Heart right ventricle (tissue), 16 donors: ENCODE measurements at regions not wholly inside any gene's neighbourhood (a gene's known extent, or its start where the extent isn't known, plus 50 kb on each side); places are given as distances from the start of the nearest gene placed in this dataset.
A peak's percentile ranks its signal among the peaks of the same experiment; 100 is the strongest.

Source experiments
- ATAC-seq, 8 donors: fragments of 200-7000 bp; cut with Tn5 transposase; one replicate each; pipeline ENCODE4 v1.9.1; 2020; ENCODE audit warnings: mild to moderate bottlenecking in 8 of 8, moderate library complexity in 8 of 8, moderate number of reproducible peaks in 1 of 8
- DNase-seq, 2 donors: peaks; one replicate each; pipeline ENCODE4 v3.0.0-alpha.2; 2020
- H3K27ac ChIP-seq, 10 donors: fragments of 200-600 bp; sonication (generic) in 2 of 10; one replicate each; pipeline versions ENCODE4 v1.5.0 to v1.8.0; 2020 to 2022; ENCODE audit warnings: mild to moderate bottlenecking in 3 of 10
- H3K27me3 ChIP-seq, 7 donors: fragments of 200-600 bp; one replicate each; pipeline ENCODE4 v1.8.0; 2021 to 2022; ENCODE audit warnings: mild to moderate bottlenecking in 2 of 7
- H3K36me3 ChIP-seq, 9 donors: fragments of 200-600 bp; sonication (generic) in 1 of 9; one replicate each; pipeline versions ENCODE4 v1.5.0 to v1.8.0; 2020 to 2022; ENCODE audit warnings: mild to moderate bottlenecking in 2 of 9
- H3K4me1 ChIP-seq, 9 donors: fragments of 200-600 bp; sonication (generic) in 1 of 9; one replicate each; pipeline versions ENCODE4 v1.5.0 to v1.8.0; 2020 to 2022; ENCODE audit warnings: mild to moderate bottlenecking in 4 of 9
- H3K4me3 ChIP-seq, 10 donors: fragments of 200-600 bp; sonication (generic) in 2 of 10; one replicate each; pipeline versions ENCODE4 v1.5.0 to v1.8.0; 2020 to 2022; ENCODE audit warnings: mild to moderate bottlenecking in 7 of 10, moderate library complexity in 2 of 10
- H3K9me3 ChIP-seq, 11 donors: fragments of 200-600 bp in 10 of 11; sonication (generic) in 2 of 11; one replicate each; pipeline versions ENCODE4 v1.5.0 to v1.8.0; 2013 to 2022; ENCODE audit warnings: mild to moderate bottlenecking in 2 of 11, control low read depth in 1 of 11, moderate library complexity in 1 of 11
- CTCF ChIP-seq, 9 donors: fragments of 200-600 bp; sonication (generic) in 2 of 9; IDR thresholded peaks; one replicate each; pipeline versions ENCODE4 v1.5.0 to v1.8.0; 2021 to 2022; ENCODE audit warnings: antibody characterized with exemption in 9 of 9, mild to moderate bottlenecking in 5 of 9, moderate library complexity in 1 of 9
- WGBS, 2 donors: extraction: QIAGEN DNeasy Blood & Tissue Kit; methylation state at CpG; one replicate each; pipeline ENCODE4 v1.1.7; 2013; ENCODE audit warnings: inconsistent platforms in 1 of 2; 5-methylcytosine and 5-hydroxymethylcytosine counted together
- intact Hi-C, 10 donors: fragments of 100-400 bp; cut with DNase I; formaldehyde crosslinking; loops; one replicate each; pipeline versions ENCODE4 v1.11.1 to v1.14.2; 2022
- donor health status: Arrhythmogenic right ventricular cardiomyopathy.
- donor health status: ischemic (EF 13 %, LVEDD 7.1; RV severe dilation, severe dysfunction).
- donor health status: healthy with polysubstance abuse.
- donor health status: DM: no; HTN: yes; CAD: no.
- donor health status: DM: no; HTN: no; CAD: no.
- donor health status: ischemic (EF 25% LVEDD 6.9; RV normal size, moderate dysfunction).
- donor health status: ischemic (EF 25% LVEDD 5.7; RV mildly dilated, moderate dysfunction).
- donor health status: healthy.
- donor health status: DM: yes; HTN: yes; CAD: no.
- donor health status: Ischemic cardiomyopathy.
- donor health status: ischemic (EF 35%, LVEDD 5.7; RV mildly dilated, moderate dysfunction).
- donor health status: nonischemic (EF 11% LVEDD 7.7; RV severe dilation, severe dysfunction).
- donor health status: DM: yes; HTN: yes; CAD: no.
- donor health status: PGD.
- donor health status: ischemic (EF 29% LVEDD 5.4; RV normal size, mild dysfunction).
- donor health status: nonischemic (EF 23%, LVEDD 6.1; RV moderate dilation, normal function).

DNA sequence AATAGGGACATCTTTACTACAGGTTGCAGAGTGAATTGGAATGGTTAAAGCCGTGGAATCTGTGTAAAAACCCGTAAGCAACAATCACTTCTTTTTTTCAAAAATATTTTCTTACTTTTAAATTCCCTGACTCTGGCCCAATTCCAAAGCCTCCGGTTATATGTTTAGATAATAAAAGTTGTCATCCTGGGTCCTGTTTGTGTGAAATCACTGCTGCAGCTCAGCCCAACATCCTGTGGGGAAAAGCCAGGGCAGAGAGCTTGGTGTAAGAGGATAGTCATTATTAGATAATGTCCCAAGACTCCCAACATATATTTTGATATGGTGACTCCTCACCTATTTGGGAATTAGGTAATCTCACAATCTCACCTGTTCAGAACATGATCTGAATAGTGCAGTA, 586.0 kb upstream of the BRINP1 start:
- Histone ChIP-seq H3K4me1 (peaks cover 0 to 6% (median 0%) of the 10 kb centered on the region in 9 donors), H3K27ac (no peak overlapping the region)

GRCh38 chr9:119951591-119951990, 582.4 kb upstream of the BRINP1 start:
- peaks cover 0 to 3% (median 0%) of the 10 kb centered on the region in 11 donors for H3K9me3 ChIP-seq
- peaks cover 0 to 9% (median 0%) of the 10 kb centered on the region in 9 donors for H3K4me1 ChIP-seq
- peak overlapping the region in 3 of 10 donors; percentile 19 to 72 (median 39) for H3K27ac ChIP-seq
- TF ChIP-seq CTCF (IDR thresholded peaks at IDR 0.05): no peak
- 82 to 90% methylated on average over 3 of the region's 3 CpGs for WGBS, 2 donors
- DNase-seq (no peak), ATAC-seq (peak in 1 of 8 donors; percentile 14)
- H3K4me3 ChIP-seq: no peak overlapping the region
- no peaks in the 10 kb centered on the region for H3K36me3 ChIP-seq
- peaks cover 0 to 4% (median 0%) of the 10 kb centered on the region in 7 donors for H3K27me3 ChIP-seq
- intact Hi-C loops: loop anchor here in 1 of 10 donors (10.0 kb wide), 1 partner anchor 393 kb away; no protein-coding TSS in a partner anchor

More for the DNA sequence above, 586.0 kb upstream of the BRINP1 start:
- no peaks in the 10 kb centered on the region for H3K36me3 ChIP-seq
- DNase-seq: no peak
- no peak for TF ChIP-seq CTCF (IDR thresholded peaks at IDR 0.05)
- peaks cover 0 to 5% (median 4%) of the 10 kb centered on the region in 7 donors for H3K27me3 ChIP-seq
- intact Hi-C loops: loop anchor here in 1 of 10 donors (10.0 kb wide), 1 partner anchor 390 kb away; no protein-coding TSS in a partner anchor
- peaks cover 0 to 3% (median 0%) of the 10 kb centered on the region in 11 donors for H3K9me3 ChIP-seq
- H3K4me3 ChIP-seq: no peak overlapping the region
- no peak for ATAC-seq
- WGBS, 2 donors: 57 to 60% methylated on average over 3 of the region's 3 CpGs

- ATAC-seq: peak in 7 of 8 donors; percentile 53 to 84 (median 68)
- no peaks in the 10 kb centered on the region for H3K36me3 ChIP-seq
- DNase-seq: no peak
- intact Hi-C loops: loop anchor here in 1 of 10 donors (10.0 kb wide), 1 partner anchor 394 kb away; no protein-coding TSS in a partner anchor
- peak overlapping the region in 3 of 10 donors; percentile 19 to 72 (median 39) for H3K27ac ChIP-seq
- TF ChIP-seq CTCF (IDR thresholded peaks at IDR 0.05): no peak
- H3K4me1 ChIP-seq: peaks cover 0 to 9% (median 0%) of the 10 kb centered on the region in 9 donors
- H3K4me3 ChIP-seq: no peak overlapping the region
- 51% methylated on average over 1 of the region's 1 CpG for WGBS, 2 donors
- H3K9me3 ChIP-seq: peaks cover 0 to 3% (median 0%) of the 10 kb centered on the region in 11 donors
- peaks cover 0 to 4% (median 0%) of the 10 kb centered on the region in 7 donors for H3K27me3 ChIP-seq
These were observed 581.9 kb upstream of the BRINP1 start for GRCh38 chr9:119951090-119951489.

- peaks cover 0 to 11% (median 0%) of the 10 kb centered on the region in 7 donors for H3K27me3 ChIP-seq
- 64 to 67% methylated on average over 7 of the region's 7 CpGs for WGBS, 2 donors
- ATAC-seq (no peak), DNase-seq (no peak)
- no peaks in the 10 kb centered on the region for H3K9me3 ChIP-seq
- H3K36me3 ChIP-seq: no peaks in the 10 kb centered on the region
- no peak overlapping the region for H3K27ac ChIP-seq
- intact Hi-C loops: loop anchor here in 1 of 10 donors (10.0 kb wide), 1 partner anchor 61 kb away; no protein-coding TSS in a partner anchor
- no peak for TF ChIP-seq CTCF (IDR thresholded peaks at IDR 0.05)
- H3K4me1 ChIP-seq: peaks cover 0 to 6% (median 0%) of the 10 kb centered on the region in 9 donors
- H3K4me3 ChIP-seq: no peak overlapping the region
These were observed 576.5 kb upstream of the BRINP1 start for GRCh38 chr9:119945686-119946085.
